Stimulated activated CD8-positive, alpha-beta memory T cell treated with anti-CD3 and anti-CD28 coated beads, Interleukin-12 subunit alpha, Interleukin-12 subunit beta, amount 100 ng/mL, for 1 hour (primary cell): ENCODE measurements at regions not wholly inside any gene's neighbourhood (a gene's known extent, or its start where the extent isn't known, plus 50 kb on each side); places are given as distances from the start of the nearest gene placed in this dataset.

ENCODE experiments used
- DNase-seq: peaks from one replicate; pipeline ENCODE4 v3.0.0-alpha.2; 2020; ENCODE audit warnings: low read depth

DNA sequence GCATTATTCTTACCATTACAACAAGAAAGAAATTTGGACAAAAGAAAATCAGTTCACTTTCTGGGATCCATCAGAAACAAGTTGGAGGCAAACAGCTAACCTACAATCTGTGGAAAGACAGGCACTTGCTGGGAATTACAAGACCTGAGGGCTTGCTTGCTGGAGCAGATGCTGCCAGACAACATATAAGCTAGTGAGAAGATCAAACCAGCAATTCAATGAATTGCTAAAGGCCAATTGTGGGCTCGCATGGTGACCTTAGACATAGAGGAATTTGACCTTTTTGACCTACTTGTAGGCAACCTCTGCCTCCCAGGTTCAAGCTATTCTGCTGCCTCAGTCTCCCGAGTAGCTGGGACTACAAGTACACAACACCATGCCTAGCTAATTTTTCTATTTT is 921.2 kb upstream of the CNTNAP5 start:
- DNase-seq = no peak

GRCh38 chr2:123116595-123116994 is 908.5 kb upstream of the CNTNAP5 start:
- no peak for DNase-seq

GRCh38 chr2:123127236-123127635 is 897.9 kb upstream of the CNTNAP5 start:
- DNase-seq = no peak

GRCh38 chr2:123128951-123129350 is 896.1 kb upstream of the CNTNAP5 start:
- no peak for DNase-seq

GRCh38 chr2:123136419-123136818 is 888.7 kb upstream of the CNTNAP5 start:
- DNase-seq = no peak

DNA sequence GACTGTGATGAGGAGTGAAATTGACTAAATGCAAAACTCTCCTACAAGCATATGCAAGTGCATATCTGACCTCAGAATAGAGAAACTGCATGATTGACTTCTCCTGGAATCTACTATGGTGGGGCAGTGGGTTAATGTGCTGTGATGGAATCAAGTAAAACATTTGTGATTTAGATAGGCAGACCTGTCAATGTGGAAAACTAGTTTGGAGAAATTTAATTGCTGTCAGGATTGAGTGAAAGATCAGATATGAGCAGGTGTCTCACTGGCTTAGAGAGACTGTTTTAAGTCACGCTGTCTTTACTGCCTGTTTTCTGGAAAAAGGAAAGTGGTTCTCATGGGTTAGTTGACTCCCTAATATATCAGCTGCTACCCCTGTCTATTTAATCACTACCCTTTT is 881.0 kb upstream of the CNTNAP5 start:
- no peak for DNase-seq

DNA sequence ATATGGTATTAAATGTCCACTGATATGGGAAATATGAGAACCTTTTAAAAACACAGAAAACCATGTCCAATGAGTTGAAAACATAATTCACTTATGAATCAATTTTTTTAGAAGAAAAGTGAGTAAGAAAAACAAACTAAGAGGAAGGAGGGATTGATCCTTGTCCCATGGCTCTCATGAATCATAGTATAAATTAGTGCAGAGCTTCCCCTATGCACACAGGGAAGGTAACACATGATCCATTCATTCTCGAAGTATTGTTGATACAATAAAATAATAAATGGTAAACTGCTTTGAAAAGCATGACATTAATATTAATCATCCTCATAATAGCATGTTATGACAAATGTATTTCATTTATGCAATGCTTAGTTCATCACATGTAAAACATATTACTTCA is 872.0 kb upstream of the CNTNAP5 start:
- DNase-seq = no peak

DNA sequence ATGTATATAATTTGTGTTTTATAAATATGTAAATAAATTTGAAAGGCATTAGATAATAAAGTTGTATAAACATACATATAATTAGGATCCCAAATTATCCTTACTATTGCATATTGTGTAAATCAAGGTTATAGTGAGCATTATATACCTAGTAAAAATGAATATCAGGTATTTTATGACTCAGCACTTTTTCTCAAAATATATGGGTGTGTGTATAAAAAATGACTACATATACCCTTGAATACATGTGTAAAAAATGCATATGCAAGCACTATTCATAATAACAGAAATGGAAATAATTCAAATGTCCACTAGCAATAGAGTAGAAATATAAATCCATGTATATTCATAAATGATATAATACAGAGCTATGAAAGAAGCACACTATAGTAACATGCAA is 870.9 kb upstream of the CNTNAP5 start:
- no peak for DNase-seq

DNA sequence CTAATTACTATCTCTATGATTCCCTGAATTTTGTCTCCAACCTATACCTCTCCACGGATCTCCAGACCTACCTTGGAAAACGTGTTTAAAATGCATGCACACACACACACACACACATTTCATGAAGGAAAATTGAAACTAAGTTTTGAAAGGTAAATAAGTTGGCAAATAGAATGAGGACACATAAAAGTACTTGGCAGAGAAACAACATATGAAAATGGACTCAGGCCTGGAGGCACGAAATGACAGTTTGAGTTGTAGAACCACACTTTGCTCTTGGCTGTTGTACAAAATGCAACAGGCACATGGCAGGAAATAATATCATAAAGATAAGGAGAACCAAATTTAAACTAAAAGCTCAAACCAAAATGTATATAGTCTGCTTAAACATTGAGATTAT is 868.1 kb upstream of the CNTNAP5 start:
- DNase-seq = no peak

GRCh38 chr2:123162400-123163016 is 862.6 kb upstream of the CNTNAP5 start:
- no peak for DNase-seq

GRCh38 chr2:123163398-123163797 is 861.7 kb upstream of the CNTNAP5 start:
- no peak for DNase-seq

DNA sequence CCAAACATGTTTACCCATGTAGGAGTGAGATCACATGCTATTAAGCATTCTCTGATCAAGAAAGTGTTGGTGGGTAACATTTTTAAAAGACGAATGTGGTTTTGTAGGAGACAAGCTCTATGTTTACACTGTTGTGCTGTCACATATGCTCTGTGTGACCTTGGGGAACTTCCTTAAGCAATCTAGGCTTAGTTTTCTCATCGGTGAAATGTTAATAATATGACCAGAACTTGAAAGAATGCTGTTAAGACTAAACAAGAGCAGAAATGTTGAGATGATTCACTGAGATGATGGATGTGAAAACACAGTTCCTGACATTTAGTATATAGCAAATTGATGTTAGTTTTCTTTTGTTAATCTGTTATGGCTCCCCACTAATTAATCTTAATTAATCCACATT is 860.9 kb upstream of the CNTNAP5 start:
- no peak for DNase-seq

GRCh38 chr2:123165616-123166015 is 859.5 kb upstream of the CNTNAP5 start:
- DNase-seq = no peak

GRCh38 chr2:123179526-123179925 is 845.6 kb upstream of the CNTNAP5 start:
- DNase-seq = no peak

DNA sequence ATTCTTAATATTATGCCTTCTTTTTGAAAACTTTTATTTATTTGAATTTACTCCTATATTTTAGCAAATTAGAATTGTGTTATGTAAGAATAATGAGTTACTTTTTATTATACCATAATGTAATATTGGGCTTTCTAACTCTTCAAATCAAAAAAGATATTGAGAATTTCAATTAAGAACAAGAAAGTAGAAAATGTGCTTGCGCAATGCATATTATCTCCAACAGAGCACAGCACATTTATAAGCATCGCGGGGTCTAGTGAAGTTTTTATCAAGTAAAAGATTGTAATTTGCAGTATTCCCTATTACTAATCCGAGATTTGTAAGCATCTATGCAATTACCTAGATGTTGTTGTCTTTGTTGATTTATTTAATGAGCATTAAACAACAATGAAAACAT is 829.1 kb upstream of the CNTNAP5 start:
- DNase-seq = no peak

GRCh38 chr2:123200035-123200434 is 825.1 kb upstream of the CNTNAP5 start:
- DNase-seq = no peak

GRCh38 chr2:123207245-123207644 is 817.8 kb upstream of the CNTNAP5 start:
- DNase-seq = no peak

GRCh38 chr2:123209202-123209601 is 815.9 kb upstream of the CNTNAP5 start:
- no peak for DNase-seq

- DNase-seq = no peak
Measured at GRCh38 chr2:123211181-123211580, 813.9 kb upstream of the CNTNAP5 start.

DNA sequence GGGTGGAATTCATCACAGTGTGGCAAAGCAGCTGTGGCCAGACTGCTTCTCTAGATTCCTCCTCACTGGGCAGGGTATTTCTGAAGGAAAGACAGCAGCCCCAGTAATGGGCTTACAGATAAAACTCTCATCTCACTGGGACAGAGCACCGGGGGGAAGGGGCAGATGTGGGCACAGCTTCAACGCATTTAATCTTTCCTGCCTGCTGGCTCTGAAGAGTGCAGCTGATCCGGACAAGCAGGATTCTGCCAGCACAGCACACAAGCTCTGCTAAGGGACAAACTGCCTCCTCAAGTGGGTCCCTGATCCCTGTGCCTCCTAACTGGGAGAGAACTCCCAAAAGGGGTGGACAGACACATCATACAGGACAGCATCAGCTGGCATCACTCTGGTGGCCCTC is 779.9 kb upstream of the CNTNAP5 start:
- no peak for DNase-seq

DNA sequence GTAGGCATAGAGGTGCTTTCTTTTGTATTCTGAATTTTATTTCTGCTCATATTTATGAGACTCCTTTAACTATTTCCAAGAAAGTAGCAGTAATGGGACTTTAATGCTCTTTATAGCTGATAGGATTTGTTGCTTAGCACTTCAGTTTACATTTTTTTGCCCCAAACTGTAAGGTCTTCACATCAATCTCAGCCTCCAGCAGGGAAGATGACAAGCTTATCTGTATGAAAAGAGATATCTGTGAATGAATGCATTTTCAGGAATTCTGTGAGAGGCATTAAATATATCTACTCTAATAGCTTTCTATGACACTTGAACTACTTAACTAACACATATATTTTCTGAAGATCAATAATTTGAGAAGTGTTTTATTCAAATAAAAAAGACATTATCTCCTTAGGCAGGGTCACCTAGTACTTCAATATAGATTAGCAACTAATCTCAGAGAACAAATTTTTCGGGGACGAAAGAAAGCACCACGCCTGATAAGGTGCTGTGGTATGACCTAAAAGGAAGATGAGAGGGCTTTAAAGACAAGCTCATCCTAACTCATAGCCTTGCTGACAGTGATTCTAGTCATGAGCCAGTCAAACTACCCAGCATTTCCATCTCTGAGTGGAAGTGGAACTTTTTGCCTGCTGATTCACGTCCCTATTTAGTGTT is 766.1 kb upstream of the CNTNAP5 start:
- DNase-seq = no peak

DNA sequence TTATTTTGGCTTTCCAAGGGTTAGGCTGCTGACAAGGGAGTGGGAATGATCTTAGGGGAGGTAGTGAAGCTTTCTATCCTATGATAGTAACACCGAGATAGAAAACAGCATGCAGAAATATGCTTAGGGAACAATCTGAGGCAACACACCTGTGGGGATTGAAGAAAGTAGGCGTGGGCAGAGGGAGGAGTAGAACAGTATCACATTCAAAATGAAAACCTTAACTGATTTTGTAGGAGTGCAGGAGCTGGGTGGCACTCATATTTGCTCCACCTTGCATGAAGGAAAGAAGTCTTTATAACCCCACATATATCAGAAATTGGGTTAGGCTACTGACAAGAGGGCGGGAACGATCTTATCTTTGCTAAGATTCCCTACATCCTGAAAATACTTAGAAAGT is 762.2 kb upstream of the CNTNAP5 start:
- DNase-seq = no peak

GRCh38 chr2:123283431-123283830 is 741.7 kb upstream of the CNTNAP5 start:
- DNase-seq = no peak

DNA sequence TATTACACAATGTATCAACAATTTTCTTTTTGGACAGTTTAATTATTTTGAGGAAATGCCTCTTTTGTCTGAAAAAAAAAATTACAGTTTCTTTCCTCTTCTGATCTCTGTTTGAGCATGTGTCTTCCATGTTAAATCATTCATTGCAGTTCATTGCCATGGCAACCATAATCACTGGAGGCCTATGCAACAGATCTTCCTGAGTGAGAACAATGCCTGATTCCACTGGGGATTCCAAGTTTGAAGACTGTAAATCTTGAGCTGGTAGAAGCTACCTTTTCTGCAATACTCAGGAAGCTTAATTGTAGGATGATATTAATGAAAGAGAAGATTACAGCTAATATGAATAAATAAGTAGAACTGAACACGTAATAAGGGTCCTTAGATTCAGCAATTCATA is 721.4 kb upstream of the CNTNAP5 start:
- no peak for DNase-seq
